ENCODE measurements at regions not wholly inside any gene's neighbourhood (a gene's known extent, or its start where the extent isn't known, plus 50 kb on each side); places are given as distances from the start of the nearest gene placed in this dataset.

GRCh38 chr22:23404689-23405365 is 175.3 kb downstream of the IGLL1 start:
- TF ChIP-seq CTCF (IDR thresholded peaks at IDR 0.05) (no peak), POLR2A (IDR thresholded peaks at IDR 0.05) (no peak), POLR2AphosphoS5 (IDR thresholded peaks at IDR 0.05) (no peak), EP300 (IDR thresholded peaks at IDR 0.05) (no peak)

Data from stomach (tissue), 4 donors.